ENCODE measurements at regions not wholly inside any gene's neighbourhood (a gene's known extent, or its start where the extent isn't known, plus 50 kb on each side); places are given as distances from the start of the nearest gene placed in this dataset.

- TF ChIP-seq POLR2A (IDR thresholded peaks at IDR 0.05; ENCODE audit: low read depth, low read length) (no peak), PAX5 (IDR thresholded peaks at IDR 0.05; ENCODE audit: insufficient read depth, low read length, severe bottlenecking) (no peak), SPI1 (IDR thresholded peaks at IDR 0.05; ENCODE audit: low read depth, low read length) (no peak), POU2F2 (IDR thresholded peaks at IDR 0.05; ENCODE audit: low read depth, low read length) (no peak), POLR2AphosphoS5 (IDR thresholded peaks at IDR 0.05; ENCODE audit: low read depth, low read length) (no peak), TAF1 (IDR thresholded peaks at IDR 0.05; ENCODE audit: low read depth, low read length) (no peak)
- no peak for FAIRE-seq
- no peak for DNase-seq (ENCODE audit: insufficient read length, low spot score)
Measured at GRCh38 chr3:99400352-99400751, 238.0 kb upstream of the COL8A1 start.

- DNase-seq (ENCODE audit: insufficient read length, low spot score) (no peak), FAIRE-seq (no peak)
- no peak for TF ChIP-seq SPI1 (IDR thresholded peaks at IDR 0.05; ENCODE audit: low read depth, low read length)
- no peak for TF ChIP-seq POLR2A (IDR thresholded peaks at IDR 0.05; ENCODE audit: low read depth, low read length)
- TF ChIP-seq PAX5 (IDR thresholded peaks at IDR 0.05; ENCODE audit: insufficient read depth, low read length, severe bottlenecking) = no peak
- TF ChIP-seq POLR2AphosphoS5 (IDR thresholded peaks at IDR 0.05; ENCODE audit: low read depth, low read length) = no peak
- TF ChIP-seq TAF1 (IDR thresholded peaks at IDR 0.05; ENCODE audit: low read depth, low read length) = no peak
- no peak for TF ChIP-seq POU2F2 (IDR thresholded peaks at IDR 0.05; ENCODE audit: low read depth, low read length)
Measured at GRCh38 chr3:99396651-99397275, 241.6 kb upstream of the COL8A1 start.

- TF ChIP-seq POLR2AphosphoS5 (IDR thresholded peaks at IDR 0.05; ENCODE audit: low read depth, low read length) (no peak), POLR2A (IDR thresholded peaks at IDR 0.05; ENCODE audit: low read depth, low read length) (no peak), SPI1 (IDR thresholded peaks at IDR 0.05; ENCODE audit: low read depth, low read length) (no peak), POU2F2 (IDR thresholded peaks at IDR 0.05; ENCODE audit: low read depth, low read length) (no peak), PAX5 (IDR thresholded peaks at IDR 0.05; ENCODE audit: insufficient read depth, low read length, severe bottlenecking) (no peak), TAF1 (IDR thresholded peaks at IDR 0.05; ENCODE audit: low read depth, low read length) (no peak)
- DNase-seq (ENCODE audit: insufficient read length, low spot score) (no peak), FAIRE-seq (no peak)
Measured at GRCh38 chr3:99394831-99395778, 243.3 kb upstream of the COL8A1 start.

- no peak for DNase-seq (ENCODE audit: insufficient read length, low spot score)
- no peak for FAIRE-seq
- no peak for TF ChIP-seq SPI1 (IDR thresholded peaks at IDR 0.05; ENCODE audit: low read depth, low read length)
- TF ChIP-seq PAX5 (IDR thresholded peaks at IDR 0.05; ENCODE audit: insufficient read depth, low read length, severe bottlenecking) = no peak
- TF ChIP-seq POLR2A (IDR thresholded peaks at IDR 0.05; ENCODE audit: low read depth, low read length) = no peak
- no peak for TF ChIP-seq TAF1 (IDR thresholded peaks at IDR 0.05; ENCODE audit: low read depth, low read length)
- no peak for TF ChIP-seq POU2F2 (IDR thresholded peaks at IDR 0.05; ENCODE audit: low read depth, low read length)
- TF ChIP-seq POLR2AphosphoS5 (IDR thresholded peaks at IDR 0.05; ENCODE audit: low read depth, low read length) = no peak
Measured at GRCh38 chr3:99393961-99394360, 244.4 kb upstream of the COL8A1 start.

GRCh38 chr3:99388780-99389179 lies 249.6 kb upstream of the COL8A1 start:
- no peak for FAIRE-seq

DNA sequence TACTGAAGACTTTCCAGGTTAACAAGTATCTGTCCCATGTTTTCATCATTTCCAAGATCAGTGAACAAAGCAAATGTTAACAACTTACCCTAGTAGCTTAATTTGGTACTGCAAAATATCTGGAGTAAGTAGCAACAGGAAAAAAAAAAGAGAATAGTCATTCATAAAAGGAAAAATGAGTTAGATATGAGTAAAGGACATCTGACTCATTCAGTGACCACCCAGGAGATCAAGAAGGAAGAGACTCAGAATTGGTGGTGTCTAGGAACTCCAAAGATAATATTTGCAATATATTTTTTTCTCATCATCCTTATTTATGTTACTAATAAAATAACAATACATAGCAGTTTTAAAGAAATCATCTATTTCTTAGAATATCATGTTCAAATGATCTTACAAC lies 253.8 kb upstream of the COL8A1 start:
- FAIRE-seq = no peak
- no peak for TF ChIP-seq POLR2AphosphoS5 (IDR thresholded peaks at IDR 0.05; ENCODE audit: low read depth, low read length)
- TF ChIP-seq SPI1 (IDR thresholded peaks at IDR 0.05; ENCODE audit: low read depth, low read length) = no peak
- no peak for TF ChIP-seq POU2F2 (IDR thresholded peaks at IDR 0.05; ENCODE audit: low read depth, low read length)
- no peak for TF ChIP-seq TAF1 (IDR thresholded peaks at IDR 0.05; ENCODE audit: low read depth, low read length)
- TF ChIP-seq PAX5 (IDR thresholded peaks at IDR 0.05; ENCODE audit: insufficient read depth, low read length, severe bottlenecking) = no peak
- TF ChIP-seq POLR2A (IDR thresholded peaks at IDR 0.05; ENCODE audit: low read depth, low read length) = no peak
- DNase-seq (ENCODE audit: insufficient read length, low spot score) = no peak

More at GRCh38 chr3:99388780-99389179, 249.6 kb upstream of the COL8A1 start:
- TF ChIP-seq PAX5 (IDR thresholded peaks at IDR 0.05; ENCODE audit: insufficient read depth, low read length, severe bottlenecking) (no peak), SPI1 (IDR thresholded peaks at IDR 0.05; ENCODE audit: low read depth, low read length) (no peak), POLR2AphosphoS5 (IDR thresholded peaks at IDR 0.05; ENCODE audit: low read depth, low read length) (no peak), POU2F2 (IDR thresholded peaks at IDR 0.05; ENCODE audit: low read depth, low read length) (no peak), POLR2A (IDR thresholded peaks at IDR 0.05; ENCODE audit: low read depth, low read length) (no peak), TAF1 (IDR thresholded peaks at IDR 0.05; ENCODE audit: low read depth, low read length) (no peak)
- no peak for DNase-seq (ENCODE audit: insufficient read length, low spot score)

DNA sequence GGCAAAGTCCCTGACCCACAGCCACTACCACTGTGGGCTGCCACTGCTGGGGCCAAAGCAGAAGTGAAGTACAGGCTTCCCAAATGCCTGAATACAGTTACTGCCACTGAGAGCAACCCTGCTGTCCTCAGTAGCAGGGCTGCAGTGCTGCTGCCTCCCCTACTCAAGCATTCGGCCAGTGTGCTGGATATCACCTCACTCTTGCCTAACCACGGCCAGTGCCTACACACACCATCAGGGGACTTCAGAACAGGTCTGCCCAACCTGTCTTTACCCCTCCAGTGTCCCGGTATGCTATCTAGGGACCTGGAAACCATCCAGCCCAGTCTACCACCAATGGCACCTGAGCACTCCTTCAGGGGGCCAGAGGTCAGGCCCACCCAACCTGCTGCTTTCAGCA lies 261.5 kb upstream of the COL8A1 start:
- TF ChIP-seq POLR2AphosphoS5 (IDR thresholded peaks at IDR 0.05; ENCODE audit: low read depth, low read length) = no peak
- no peak for TF ChIP-seq TAF1 (IDR thresholded peaks at IDR 0.05; ENCODE audit: low read depth, low read length)
- no peak for TF ChIP-seq POU2F2 (IDR thresholded peaks at IDR 0.05; ENCODE audit: low read depth, low read length)
- TF ChIP-seq PAX5 (IDR thresholded peaks at IDR 0.05; ENCODE audit: insufficient read depth, low read length, severe bottlenecking) = no peak
- no peak for TF ChIP-seq POLR2A (IDR thresholded peaks at IDR 0.05; ENCODE audit: low read depth, low read length)
- TF ChIP-seq SPI1 (IDR thresholded peaks at IDR 0.05; ENCODE audit: low read depth, low read length) = no peak
- FAIRE-seq (no peak), DNase-seq (ENCODE audit: insufficient read length, low spot score) (no peak)

DNA sequence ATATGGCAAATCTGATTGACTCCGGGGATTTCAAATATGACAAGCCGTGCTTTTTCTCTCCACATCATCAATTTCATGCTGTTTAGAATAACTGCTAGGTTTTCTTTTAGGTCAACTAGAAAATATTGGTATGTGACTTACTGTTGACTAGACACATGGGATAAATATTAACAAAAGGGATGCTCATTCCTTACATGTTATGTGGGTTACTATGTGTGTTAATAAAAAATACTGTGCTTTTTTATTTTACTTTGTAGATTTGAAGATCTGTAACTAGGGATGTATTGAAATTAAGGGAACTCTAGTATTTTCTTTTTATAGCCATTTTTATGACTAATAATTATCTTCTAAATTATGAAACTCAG lies 264.6 kb upstream of the COL8A1 start:
- no peak for FAIRE-seq
- DNase-seq (ENCODE audit: insufficient read length, low spot score) = no peak
- TF ChIP-seq POLR2A (IDR thresholded peaks at IDR 0.05; ENCODE audit: low read depth, low read length) (no peak), TAF1 (IDR thresholded peaks at IDR 0.05; ENCODE audit: low read depth, low read length) (no peak), PAX5 (IDR thresholded peaks at IDR 0.05; ENCODE audit: insufficient read depth, low read length, severe bottlenecking) (no peak), SPI1 (IDR thresholded peaks at IDR 0.05; ENCODE audit: low read depth, low read length) (no peak), POU2F2 (IDR thresholded peaks at IDR 0.05; ENCODE audit: low read depth, low read length) (no peak), POLR2AphosphoS5 (IDR thresholded peaks at IDR 0.05; ENCODE audit: low read depth, low read length) (no peak)
